Activated CD4-positive, alpha-beta T cell treated with anti-CD3 and anti-CD28 coated beads, Interleukin-2, amount 10 ng/mL, durations not matched to agents 24 days and 14 days (primary cell): ENCODE measurements at regions not wholly inside any gene's neighbourhood (a gene's known extent, or its start where the extent isn't known, plus 50 kb on each side); places are given as distances from the start of the nearest gene placed in this dataset.
"Not testable (repeated sequence)": the region's sequence is repeated elsewhere in the genome, so short reads cannot be mapped to it uniquely, and the experiment has no call there.

ENCODE experiments used
- DNase-seq: peaks from one replicate; pipeline ENCODE4 v3.0.0; 2022
- H3K27ac Mint-ChIP-seq: one replicate; pipeline ENCODE4 v1.8.0; 2022; ENCODE audit warnings: mild to moderate bottlenecking, mixed read lengths
- H3K27me3 Mint-ChIP-seq: one replicate; pipeline ENCODE4 v1.8.0; 2022; ENCODE audit warnings: mixed read lengths
- H3K36me3 Mint-ChIP-seq: one replicate; pipeline ENCODE4 v1.8.0; 2022; ENCODE audit warnings: low read depth, mild to moderate bottlenecking, mixed read lengths
- H3K4me1 Mint-ChIP-seq: one replicate; pipeline ENCODE4 v1.8.0; 2021; ENCODE audit warnings: mixed read lengths
- H3K4me3 Mint-ChIP-seq: one replicate; pipeline ENCODE4 v1.8.0; 2022; ENCODE audit warnings: mild to moderate bottlenecking, moderate library complexity, mixed read lengths
- H3K9me3 Mint-ChIP-seq: one replicate; pipeline ENCODE4 v1.8.0; 2021; ENCODE audit warnings: mixed read lengths
- intact Hi-C: fragments of 100-400 bp; cut with micrococcal nuclease; formaldehyde crosslinking; loops from one replicate; pipeline ENCODE4 v1.15.1; 2023

DNA sequence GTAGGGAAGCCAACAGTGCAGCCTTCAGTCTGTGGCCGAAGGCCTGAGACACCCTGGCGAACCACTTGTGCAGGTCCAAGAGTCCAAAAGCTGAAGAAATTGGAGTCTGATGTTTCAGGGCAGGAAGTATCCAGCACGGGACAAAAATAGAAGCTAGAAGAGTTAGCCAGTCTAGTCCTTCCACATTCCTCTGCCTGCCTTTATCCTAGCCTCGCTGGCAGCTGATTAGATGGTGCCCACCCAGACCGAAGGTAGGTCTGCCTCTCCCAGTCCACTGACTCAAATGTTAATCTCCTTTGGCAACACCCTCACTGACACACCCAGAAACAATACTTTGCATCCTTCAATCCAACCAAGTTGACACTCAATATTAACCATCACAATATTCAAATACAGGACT is 381.6 kb downstream of the TLE1 start:
- H3K9me3 Mint-ChIP-seq, H3K4me3 Mint-ChIP-seq, H3K27ac Mint-ChIP-seq, H3K36me3 Mint-ChIP-seq, H3K27me3 Mint-ChIP-seq, H3K4me1 Mint-ChIP-seq, DNase-seq, intact Hi-C loops: not testable (repeated sequence)

DNA sequence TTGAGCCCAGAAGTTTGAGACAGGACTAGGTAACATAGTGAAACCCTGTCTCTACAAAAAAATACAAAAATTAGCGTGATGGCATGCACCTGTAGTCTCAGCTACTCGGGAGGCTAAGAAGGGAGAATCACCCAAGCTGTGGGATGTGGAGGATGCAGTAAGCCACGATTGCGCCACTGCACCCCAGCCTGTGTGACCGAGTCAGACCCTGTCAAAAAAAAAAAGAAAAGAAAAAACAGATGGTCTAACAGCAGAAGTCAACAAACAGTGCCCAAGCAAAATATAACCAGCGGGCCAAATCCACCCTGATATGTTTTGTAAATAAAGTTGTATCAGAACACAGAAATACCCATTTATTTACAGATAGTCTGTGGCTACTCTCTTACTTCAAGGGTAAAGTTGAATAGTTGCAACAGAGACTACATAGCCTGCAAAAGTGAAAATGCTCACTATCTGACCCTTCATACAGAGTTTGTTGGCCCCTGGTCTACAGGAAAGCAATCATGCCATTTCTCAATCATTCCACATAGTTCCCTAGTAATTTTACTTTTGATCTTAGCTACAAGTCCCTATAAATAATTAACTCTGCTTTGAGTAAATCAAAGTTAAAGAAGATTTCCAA is 383.7 kb downstream of the TLE1 start:
- Mint-ChIP-seq H3K27ac (no peak overlapping the region), H3K9me3 (peaks cover 4% of the 10 kb centered on the region), H3K36me3 (no peaks in the 10 kb centered on the region), H3K4me3 (no peak overlapping the region), H3K4me1 (no peaks in the 10 kb centered on the region), H3K27me3 (no peaks in the 10 kb centered on the region)
- intact Hi-C loops, result no loop called here
- no peak for DNase-seq

DNA sequence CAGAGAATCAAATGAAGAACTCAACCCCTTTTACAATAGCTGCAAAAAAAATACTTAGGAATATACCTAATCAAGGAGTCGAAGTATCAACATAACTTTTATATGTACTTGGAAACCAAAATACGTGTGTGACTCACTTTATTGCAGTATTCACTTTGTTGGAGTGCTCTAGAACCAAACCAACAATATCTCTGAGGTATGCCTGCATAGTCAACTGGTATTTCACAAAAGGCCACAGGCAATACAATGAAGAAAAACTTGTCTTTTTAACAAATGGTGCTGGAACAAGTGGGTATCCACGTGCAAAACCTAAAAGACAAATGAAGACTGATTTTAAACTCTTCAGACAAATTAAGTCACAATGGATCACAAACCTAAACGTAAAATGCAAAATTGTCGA is 385.7 kb downstream of the TLE1 start:
- H3K27ac Mint-ChIP-seq, result no peak overlapping the region
- no peaks in the 10 kb centered on the region for H3K9me3 Mint-ChIP-seq
- H3K36me3 Mint-ChIP-seq, result no peaks in the 10 kb centered on the region
- no peak overlapping the region for H3K4me3 Mint-ChIP-seq
- intact Hi-C loops, result no loop called here
- no peaks in the 10 kb centered on the region for H3K4me1 Mint-ChIP-seq
- DNase-seq, result no peak
- no peaks in the 10 kb centered on the region for H3K27me3 Mint-ChIP-seq

DNA sequence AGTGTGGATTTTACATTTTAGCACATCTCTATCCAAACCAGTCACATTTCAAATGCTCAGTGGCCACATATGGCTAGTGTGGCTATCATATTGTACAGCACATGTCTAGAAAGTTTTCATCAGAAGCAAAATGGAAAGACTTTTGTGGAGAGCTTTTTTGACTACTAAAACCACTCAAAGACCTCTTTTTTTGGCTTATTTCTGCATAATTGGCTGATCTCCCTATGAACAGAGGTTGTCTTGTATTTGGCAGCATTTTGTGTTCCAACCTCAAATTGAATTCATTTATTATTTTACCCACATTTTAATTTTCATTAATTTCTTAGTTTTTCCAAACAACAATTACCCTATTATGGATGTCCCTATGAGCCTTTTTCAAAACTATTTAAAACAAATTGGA is 395.7 kb downstream of the TLE1 start:
- intact Hi-C loops, result no loop called here
- Mint-ChIP-seq H3K9me3 (peaks cover 6% of the 10 kb centered on the region), H3K27me3 (no peaks in the 10 kb centered on the region), H3K4me3 (no peak overlapping the region), H3K27ac (no peak overlapping the region), H3K36me3 (no peaks in the 10 kb centered on the region), H3K4me1 (no peaks in the 10 kb centered on the region)
- DNase-seq, result no peak

DNA sequence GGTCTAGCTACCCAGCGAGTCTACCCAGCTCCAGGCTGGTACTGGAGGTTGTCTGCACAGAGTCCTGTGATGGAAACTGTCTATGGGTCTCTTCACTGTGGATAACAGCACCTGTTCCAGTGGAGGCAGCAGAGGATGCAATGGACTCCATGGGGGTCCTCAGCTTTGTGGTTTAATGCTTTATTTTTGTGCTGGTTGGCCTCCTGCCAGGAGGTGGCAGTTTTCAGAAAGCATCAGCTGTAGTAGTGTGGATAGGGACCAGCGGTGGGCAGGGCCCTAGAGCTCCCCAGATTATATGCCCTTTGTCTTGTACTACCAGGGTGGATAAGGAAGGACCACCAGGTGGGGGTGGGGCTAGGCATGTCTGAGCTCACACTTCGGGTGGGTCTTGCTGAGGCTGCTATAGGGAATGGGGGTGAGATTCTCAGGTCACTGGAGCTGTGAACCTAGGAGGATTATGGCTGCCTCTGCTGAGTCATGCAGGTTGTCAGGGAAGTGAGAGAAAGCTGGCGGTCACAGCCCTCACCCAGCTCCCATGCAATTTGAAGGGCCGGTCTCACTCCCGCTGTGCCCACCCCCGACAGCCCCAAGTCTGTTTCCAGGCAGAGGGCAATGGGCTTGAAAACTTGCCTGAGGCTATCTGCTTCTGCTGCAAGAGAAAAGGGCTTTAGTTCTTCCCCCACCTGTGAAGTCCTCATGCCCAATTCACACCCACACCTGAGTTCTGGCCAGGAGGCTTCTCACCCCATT is 397.1 kb downstream of the TLE1 start:
- no peak for DNase-seq
- intact Hi-C loops, result no loop called here
- Mint-ChIP-seq H3K27me3 (no peaks in the 10 kb centered on the region), H3K27ac (no peak overlapping the region), H3K4me1 (no peaks in the 10 kb centered on the region), H3K9me3 (peaks cover 14% of the 10 kb centered on the region), H3K4me3 (no peak overlapping the region), H3K36me3 (no peaks in the 10 kb centered on the region)

DNA sequence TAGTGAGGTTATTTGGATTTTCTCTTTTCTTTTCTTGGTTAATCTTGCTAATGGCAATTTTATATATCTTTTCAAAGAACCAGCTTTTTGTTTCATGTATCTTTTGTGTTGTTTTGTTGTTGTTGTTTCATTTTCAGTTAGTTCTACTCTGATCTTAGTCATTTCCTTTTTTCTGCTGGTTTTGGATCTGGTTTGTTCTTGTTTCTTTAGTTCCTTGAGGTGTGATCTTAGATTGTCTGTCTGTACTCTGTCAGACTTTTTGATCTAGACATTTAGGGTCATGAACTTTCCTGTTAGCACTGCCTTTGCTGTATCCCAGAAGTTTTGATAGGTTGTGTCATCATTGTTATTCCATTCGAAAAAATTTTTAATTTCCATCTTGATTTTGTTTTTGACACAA is 399.7 kb downstream of the TLE1 start:
- H3K36me3 Mint-ChIP-seq, result no peaks in the 10 kb centered on the region
- intact Hi-C loops, result no loop called here
- H3K4me3 Mint-ChIP-seq, result no peak overlapping the region
- no peaks in the 10 kb centered on the region for H3K27me3 Mint-ChIP-seq
- H3K4me1 Mint-ChIP-seq, result no peaks in the 10 kb centered on the region
- no peak overlapping the region for H3K27ac Mint-ChIP-seq
- no peak for DNase-seq
- H3K9me3 Mint-ChIP-seq, result peaks cover 15% of the 10 kb centered on the region

DNA sequence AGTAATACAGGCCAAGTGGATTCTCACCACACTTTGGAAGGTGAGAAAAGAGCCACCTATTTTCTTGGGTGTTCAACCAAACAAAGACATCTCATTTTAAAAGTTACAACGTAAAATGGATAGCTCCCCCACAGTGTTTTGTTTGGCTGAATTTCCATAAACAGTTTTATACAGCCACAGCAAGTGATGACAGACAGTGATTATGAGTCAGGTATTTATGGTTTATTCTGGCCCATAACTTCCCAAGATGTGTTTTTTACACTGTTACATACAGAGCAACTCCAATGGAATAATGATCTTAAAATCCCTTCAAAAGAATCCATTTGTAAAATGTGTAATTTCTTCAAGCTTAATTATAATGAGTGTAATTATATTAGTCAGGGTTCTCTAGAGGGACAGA is 421.3 kb downstream of the TLE1 start:
- intact Hi-C loops, result no loop called here
- Mint-ChIP-seq H3K27me3 (no peaks in the 10 kb centered on the region), H3K9me3 (peaks cover 6% of the 10 kb centered on the region), H3K4me3 (no peak overlapping the region), H3K4me1 (no peaks in the 10 kb centered on the region), H3K27ac (no peak overlapping the region), H3K36me3 (no peaks in the 10 kb centered on the region)
- DNase-seq, result no peak

DNA sequence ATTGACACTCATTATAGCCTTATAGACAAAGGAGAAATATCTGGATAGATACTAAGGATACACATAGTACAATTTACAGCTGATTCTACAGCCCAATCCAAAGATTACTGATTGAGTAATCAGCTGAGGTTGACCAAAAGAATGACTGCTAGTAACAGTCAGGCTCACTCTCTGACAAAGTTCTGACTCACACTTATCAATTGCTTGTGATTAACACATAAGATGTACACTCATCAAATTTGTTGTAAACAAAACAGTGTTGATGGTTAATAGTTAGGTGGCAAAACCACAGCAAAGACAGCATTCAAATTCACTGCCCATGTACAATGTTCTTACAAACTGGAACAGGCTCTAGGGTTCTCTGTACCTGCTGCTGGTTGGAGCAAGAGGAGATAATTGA is 422.7 kb downstream of the TLE1 start:
- peaks cover 6% of the 10 kb centered on the region for H3K9me3 Mint-ChIP-seq
- no peaks in the 10 kb centered on the region for H3K27me3 Mint-ChIP-seq
- no peak overlapping the region for H3K27ac Mint-ChIP-seq
- H3K4me1 Mint-ChIP-seq, result no peaks in the 10 kb centered on the region
- no peak for DNase-seq
- no peak overlapping the region for H3K4me3 Mint-ChIP-seq
- H3K36me3 Mint-ChIP-seq, result no peaks in the 10 kb centered on the region
- intact Hi-C loops, result no loop called here

DNA sequence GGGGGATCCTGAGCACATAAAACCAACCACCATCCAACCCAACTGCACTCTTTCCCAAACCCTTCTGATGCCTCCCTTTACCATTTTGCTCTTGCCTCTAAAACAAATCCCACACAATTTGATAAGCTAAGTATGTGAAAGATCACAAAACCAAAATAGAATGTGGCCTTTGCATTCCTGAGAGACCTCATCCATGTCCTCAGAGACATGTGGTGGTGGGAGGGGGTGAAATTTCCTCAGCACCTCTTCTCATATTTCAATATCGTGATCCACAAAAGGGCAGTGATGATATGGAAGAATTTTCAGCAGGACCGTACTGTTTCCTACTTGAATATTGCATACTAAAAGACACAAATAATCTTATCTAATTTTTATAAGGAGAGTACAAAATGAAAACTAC is 423.3 kb downstream of the TLE1 start:
- Mint-ChIP-seq H3K4me3 (no peak overlapping the region), H3K27me3 (no peaks in the 10 kb centered on the region), H3K9me3 (peaks cover 10% of the 10 kb centered on the region), H3K36me3 (no peaks in the 10 kb centered on the region), H3K4me1 (no peaks in the 10 kb centered on the region), H3K27ac (no peak overlapping the region)
- DNase-seq, result no peak
- intact Hi-C loops, result no loop called here

DNA sequence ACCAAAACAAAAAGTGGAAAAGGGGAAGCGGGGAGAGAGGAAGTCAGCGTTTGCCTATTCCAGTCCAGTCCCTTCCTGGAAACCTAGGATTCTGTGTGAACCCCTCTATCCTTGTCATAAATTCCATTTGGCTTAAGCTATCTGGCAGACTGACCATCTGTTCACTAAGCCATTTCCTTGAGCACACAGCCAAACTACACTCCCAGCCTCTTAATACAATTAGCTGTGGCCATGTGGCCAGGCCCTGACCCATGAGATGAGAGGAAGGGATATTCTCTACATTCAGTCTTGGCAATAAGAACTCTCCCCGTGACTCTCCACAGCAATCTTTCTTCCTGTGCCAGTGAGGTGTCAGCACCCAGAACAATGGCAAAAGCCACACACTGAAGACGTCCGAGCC is 424.8 kb downstream of the TLE1 start:
- no peaks in the 10 kb centered on the region for H3K27me3 Mint-ChIP-seq
- H3K36me3 Mint-ChIP-seq, result no peaks in the 10 kb centered on the region
- no peak for DNase-seq
- H3K9me3 Mint-ChIP-seq, result peaks cover 10% of the 10 kb centered on the region
- no peak overlapping the region for H3K27ac Mint-ChIP-seq
- intact Hi-C loops, result no loop called here
- no peaks in the 10 kb centered on the region for H3K4me1 Mint-ChIP-seq
- no peak overlapping the region for H3K4me3 Mint-ChIP-seq

DNA sequence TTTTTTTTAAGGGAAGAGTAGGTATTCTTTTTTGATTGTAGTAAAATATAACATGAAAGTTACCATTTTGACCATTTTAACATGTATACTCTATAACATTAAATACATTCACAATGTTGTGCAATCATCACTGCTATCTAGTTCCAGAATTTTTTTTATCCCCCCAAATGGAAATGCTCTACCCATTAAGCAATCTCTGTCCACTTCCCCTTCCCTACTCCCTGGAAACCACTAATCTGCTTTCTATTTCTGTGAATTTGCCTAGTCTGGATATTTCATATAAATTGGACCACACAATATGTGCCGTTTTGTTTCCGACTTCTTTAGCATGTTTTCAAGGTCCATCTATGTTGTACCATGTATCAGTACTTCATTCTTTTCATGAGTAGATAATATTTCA is 429.5 kb downstream of the TLE1 start:
- intact Hi-C loops, result no loop called here
- no peaks in the 10 kb centered on the region for H3K27me3 Mint-ChIP-seq
- peaks cover 8% of the 10 kb centered on the region for H3K9me3 Mint-ChIP-seq
- H3K36me3 Mint-ChIP-seq, result no peaks in the 10 kb centered on the region
- H3K4me3 Mint-ChIP-seq, result no peak overlapping the region
- no peak overlapping the region for H3K27ac Mint-ChIP-seq
- H3K4me1 Mint-ChIP-seq, result no peaks in the 10 kb centered on the region
- DNase-seq, result no peak

DNA sequence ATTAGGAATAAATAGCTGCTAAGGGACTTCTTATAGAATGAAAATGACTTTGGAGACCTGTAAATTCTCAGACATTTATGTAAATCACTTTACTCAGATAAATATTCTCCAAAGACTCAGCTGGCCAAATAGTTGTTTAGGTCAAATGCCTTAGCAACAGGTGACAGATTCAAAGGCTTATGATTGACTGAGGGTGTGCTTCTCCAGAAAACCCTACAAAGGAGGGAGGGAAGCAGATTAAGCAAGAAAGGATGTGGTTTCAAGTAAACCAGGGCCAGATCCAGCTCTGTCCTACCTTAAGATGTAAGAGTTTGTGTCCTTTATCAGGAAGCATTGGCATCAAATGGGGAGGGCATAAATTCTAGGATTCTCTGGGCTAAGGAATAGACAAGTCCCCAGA is 433.0 kb downstream of the TLE1 start:
- H3K9me3 Mint-ChIP-seq, result peaks cover 3% of the 10 kb centered on the region
- H3K27ac Mint-ChIP-seq, result no peak overlapping the region
- H3K27me3 Mint-ChIP-seq, result no peaks in the 10 kb centered on the region
- no peaks in the 10 kb centered on the region for H3K4me1 Mint-ChIP-seq
- intact Hi-C loops, result no loop called here
- no peak overlapping the region for H3K4me3 Mint-ChIP-seq
- DNase-seq, result no peak
- H3K36me3 Mint-ChIP-seq, result no peaks in the 10 kb centered on the region

DNA sequence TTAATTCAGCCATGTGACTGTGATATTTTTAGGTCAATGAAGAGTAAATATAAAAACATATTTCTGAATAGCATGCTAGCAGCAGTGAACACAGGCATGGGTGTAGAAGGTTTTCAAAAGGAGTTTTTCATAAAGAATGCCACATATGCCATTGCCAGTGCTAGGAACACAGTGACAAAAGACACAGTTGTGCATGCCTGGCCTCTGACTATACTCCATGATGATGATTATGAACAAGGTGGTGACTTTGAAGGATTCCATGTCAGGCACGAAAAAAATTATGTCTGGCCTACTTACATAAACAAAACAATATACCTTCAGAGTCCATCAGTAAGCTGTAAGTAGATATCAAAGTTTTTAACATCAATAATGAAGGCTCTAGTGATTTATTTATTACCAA is 438.7 kb downstream of the TLE1 start:
- DNase-seq, result no peak
- Mint-ChIP-seq H3K9me3 (no peaks in the 10 kb centered on the region), H3K27me3 (no peaks in the 10 kb centered on the region), H3K4me3 (no peak overlapping the region), H3K27ac (no peak overlapping the region), H3K4me1 (no peaks in the 10 kb centered on the region), H3K36me3 (no peaks in the 10 kb centered on the region)
- intact Hi-C loops, result no loop called here

DNA sequence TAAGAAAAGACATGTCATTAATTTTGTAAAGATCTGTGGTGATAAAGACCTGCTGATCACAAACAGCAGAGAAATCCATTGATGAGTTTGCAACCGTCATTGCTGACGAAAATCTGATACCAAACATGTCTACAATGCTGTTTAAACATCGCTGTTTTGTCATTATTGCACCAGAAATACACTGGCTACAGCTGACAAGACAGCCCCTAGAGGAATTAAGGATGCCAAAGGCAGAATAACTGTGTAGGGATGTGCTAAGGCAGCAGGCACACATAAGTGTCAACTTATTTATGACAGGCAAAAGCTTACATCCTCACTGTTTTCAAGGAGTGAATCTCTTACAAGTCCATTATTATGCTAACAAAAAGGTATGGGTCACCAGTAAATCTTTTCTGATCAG is 439.3 kb downstream of the TLE1 start:
- Mint-ChIP-seq H3K36me3 (no peaks in the 10 kb centered on the region), H3K9me3 (no peaks in the 10 kb centered on the region), H3K27me3 (no peaks in the 10 kb centered on the region), H3K27ac (no peak overlapping the region), H3K4me1 (no peaks in the 10 kb centered on the region), H3K4me3 (no peak overlapping the region)
- intact Hi-C loops, result no loop called here
- DNase-seq, result no peak
